ENCODE measurements at regions not wholly inside any gene's neighbourhood (a gene's known extent, or its start where the extent isn't known, plus 50 kb on each side); places are given as distances from the start of the nearest gene placed in this dataset.
"Not testable (repeated sequence)": the region's sequence is repeated elsewhere in the genome, so short reads cannot be mapped to it uniquely, and the experiment has no call there.

DNA sequence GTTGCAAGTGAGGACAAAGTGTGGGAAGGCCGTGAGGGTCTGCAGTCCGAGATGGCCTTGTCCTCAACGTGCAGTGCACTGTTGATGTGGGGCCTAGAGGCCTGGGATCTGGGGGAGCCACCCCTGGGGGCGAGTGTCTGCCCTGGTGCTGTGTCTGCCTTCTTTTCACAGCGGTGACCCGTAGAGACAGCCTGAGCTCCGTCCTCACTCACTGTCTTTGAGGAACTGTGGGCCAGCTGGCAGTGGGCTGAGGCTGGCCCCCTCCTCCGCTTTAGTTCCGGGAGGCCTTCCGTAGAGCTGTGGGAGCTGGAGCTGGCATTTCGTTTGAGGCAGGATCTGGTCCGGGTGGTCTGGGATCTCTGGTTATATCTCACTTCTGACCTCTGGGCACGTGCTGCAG lies 1370.6 kb downstream of the CDH12 start:
- not testable (repeated sequence) for DNase-seq

DNA sequence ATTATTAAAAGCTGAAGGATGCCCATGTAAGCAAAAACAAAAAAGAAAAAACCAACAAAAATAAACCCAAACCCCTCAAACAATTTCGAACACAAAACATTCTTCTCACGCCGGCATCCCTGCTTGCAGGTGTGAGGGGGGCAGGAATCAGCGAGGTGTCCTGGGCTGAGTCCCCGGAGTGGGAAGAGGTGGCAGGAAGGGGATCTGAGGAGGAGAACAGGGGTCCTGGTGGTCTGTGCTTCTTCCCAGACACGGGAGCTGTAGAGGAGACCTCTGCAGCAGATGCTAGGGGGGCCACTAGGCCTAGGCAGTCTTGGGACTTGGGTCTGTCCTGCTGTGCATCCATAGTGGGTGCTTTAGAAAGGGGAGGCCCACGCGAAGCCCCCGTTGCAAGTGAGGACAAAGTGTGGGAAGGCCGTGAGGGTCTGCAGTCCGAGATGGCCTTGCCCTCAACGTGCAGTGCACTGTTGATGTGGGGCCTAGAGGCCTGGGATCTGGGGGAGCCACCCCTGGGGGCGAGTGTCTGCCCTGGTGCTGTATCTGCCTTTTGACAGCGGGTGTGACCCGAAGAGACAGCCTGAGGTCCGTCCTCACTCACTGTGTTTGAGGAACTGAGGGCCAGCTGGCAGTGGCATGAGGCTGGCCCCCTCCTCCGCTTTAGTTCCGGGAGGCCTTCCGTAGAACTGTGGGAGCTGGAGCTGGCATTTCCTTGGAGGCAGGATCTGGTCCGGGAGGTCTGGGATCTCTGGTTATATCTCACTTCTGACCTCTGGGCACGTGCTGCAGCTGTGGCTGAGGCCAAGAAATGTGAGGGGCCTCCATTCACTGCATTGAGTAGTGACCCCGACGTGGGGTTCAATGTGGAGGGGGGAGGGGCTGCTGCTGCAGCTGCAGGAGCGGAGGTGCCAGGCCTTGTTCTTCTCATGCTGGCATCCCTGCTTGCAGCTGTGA lies 1371.5 kb downstream of the CDH12 start:
- not testable (repeated sequence) for DNase-seq

DNA sequence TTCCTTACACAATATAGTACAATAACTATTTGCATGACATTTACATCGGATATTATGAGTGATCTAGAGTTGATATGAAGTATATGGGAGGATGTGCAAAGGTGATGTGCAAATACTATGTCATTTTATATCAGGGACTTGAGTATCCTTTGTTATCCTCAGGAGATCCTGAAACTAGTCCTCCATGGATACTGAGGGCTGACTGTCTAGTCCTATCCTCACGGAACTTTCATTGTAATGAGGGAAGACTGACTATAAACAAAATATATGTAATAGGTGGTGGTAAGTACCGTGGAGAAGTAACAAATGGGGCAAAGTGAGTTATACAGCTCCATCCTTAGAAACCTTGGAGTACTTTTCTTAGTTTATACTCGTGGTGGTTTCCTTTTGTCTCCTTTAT lies 1373.1 kb downstream of the CDH12 start:
- not testable (repeated sequence) for DNase-seq

DNA sequence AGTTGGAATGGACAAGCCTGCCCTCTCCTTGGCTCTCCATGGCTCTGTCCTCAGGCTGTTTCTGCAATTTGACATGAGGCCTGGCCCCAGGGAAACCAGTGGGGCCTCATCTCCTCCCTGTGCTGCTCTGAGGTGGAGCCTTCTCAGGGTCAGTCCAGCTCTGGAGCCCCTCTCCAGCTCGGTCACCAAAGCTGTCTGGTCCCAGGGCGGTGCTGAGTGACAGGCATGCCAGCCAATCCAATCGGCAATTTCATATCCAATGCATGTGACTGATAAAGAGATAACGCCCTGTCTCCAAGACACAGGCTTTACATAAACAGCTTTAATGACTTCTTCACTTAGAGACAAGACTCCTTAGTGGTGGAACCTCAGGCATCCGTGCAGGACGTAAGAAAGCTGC lies 1379.2 kb downstream of the CDH12 start:
- not testable (repeated sequence) for DNase-seq

DNA sequence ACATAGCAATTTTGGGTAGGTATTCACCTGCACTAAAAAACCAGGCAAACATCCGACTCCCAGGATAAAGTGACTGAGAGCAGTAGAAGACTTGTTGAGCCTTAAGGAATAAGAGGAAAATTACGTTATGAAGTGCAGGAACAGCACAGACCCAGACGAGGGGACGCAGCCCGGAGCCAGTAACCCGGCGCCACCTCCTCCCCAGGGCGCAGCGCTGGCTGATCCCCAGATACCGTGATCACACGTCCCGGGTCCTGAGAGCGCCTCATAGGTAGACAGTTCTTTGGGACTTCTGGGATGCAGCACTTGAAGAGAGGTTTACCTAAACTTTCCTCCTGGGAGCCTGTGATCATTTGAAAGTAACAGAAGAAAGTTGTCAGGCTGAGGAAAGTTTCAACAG lies 1379.7 kb downstream of the CDH12 start:
- DNase-seq = not testable (repeated sequence)

DNA sequence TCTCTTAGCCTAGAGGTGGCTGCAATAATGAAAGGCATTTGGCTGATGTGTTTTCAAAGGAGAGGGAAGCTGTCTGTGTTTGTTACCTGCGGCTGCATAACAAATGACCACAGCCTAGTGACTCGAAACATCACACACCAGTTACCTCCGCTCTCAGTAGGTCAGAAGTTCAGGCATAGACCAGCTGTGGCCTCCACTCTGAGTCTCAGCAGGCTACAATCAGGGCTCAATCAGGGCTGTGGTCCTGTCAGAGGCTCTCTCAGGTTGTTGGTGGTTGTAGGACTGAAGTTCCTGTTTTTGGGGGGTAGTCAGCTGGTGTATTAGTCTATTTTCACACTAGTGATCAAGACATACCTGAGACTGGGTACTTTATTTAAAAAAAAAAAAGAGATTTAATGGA lies 1381.5 kb downstream of the CDH12 start:
- DNase-seq = not testable (repeated sequence)

DNA sequence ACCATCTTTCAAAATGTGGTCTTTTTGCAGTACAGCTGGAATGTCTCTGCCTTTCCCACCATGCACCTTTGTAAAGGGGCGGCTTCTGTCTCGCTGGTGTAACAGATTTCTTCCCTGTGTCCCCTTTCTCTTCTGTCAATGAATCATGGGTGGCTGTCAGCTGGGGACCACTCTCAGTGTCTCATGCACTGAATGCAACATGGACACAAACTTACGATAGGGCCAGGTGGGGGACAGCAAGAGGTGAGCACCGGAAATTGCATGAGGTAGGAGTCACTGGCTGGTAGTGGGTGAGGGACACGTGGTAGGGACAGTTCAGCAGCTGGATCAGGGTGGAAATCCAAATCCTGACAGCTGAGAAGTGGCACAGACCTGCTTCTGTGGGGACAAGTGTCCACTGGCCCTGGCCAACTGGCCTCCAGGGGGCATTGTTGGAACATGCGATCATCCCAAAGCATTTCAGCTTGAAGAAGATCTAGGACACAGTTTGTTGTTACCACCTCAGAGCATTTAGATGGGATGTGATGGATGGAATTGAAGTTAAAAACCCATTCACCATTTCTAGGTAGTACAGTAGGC lies 1383.5 kb downstream of the CDH12 start:
- DNase-seq = not testable (repeated sequence)

DNA sequence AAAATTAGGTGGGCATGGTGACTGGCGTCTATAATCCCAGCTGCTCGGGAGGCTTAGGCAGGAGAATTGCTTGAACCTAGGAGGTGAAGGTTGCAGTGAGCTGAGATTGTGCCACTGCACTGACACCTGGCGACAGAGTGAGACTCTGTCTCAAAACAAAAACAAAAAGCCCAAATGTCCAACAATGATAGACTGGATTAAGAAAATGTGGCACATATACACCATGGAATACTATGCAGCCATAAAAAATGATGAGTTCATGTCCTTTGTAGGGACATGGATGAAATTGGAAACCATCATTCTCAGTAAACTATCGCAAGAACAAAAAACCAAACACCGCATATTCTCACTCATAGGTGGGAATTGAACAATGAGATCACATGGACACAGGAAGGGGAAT lies 1385.6 kb downstream of the CDH12 start:
- DNase-seq = not testable (repeated sequence)

DNA sequence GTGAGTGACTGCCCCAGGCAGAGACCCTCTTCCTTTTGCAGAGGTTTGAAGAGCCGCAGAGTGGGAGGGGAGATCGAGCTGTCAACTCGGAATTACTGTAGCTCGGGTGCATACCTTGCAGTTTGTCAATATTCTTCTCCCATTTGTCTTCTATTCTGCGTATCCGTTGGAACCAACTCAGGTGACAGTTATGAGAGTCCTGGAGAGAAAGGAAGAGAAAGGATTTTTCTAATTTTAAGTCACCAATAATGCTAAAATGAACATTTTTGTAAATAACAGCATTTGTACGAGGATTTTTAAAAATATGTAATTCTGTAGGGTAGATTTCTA lies 1393.4 kb downstream of the CDH12 start:
- DNase-seq = not testable (repeated sequence)

DNA sequence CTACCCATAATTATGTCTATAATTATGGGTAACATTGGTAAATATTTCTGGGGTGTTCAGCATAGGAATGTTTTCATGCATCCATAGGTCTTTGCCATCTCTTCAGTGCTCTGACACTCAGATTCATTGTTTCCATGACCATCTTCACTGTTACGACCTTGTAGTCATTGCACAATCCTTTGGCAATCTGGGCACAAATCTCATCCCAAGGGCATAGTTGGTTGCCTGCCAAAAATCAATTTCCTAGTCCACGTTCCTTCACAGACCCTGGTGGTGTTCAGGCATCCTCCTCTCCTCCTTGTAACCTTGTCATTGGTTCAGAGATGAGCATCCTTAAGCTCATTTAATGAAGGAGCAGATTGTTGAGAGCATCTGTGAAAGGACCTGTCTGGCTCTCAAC lies 1400.7 kb downstream of the CDH12 start:
- DNase-seq = no peak

DNA sequence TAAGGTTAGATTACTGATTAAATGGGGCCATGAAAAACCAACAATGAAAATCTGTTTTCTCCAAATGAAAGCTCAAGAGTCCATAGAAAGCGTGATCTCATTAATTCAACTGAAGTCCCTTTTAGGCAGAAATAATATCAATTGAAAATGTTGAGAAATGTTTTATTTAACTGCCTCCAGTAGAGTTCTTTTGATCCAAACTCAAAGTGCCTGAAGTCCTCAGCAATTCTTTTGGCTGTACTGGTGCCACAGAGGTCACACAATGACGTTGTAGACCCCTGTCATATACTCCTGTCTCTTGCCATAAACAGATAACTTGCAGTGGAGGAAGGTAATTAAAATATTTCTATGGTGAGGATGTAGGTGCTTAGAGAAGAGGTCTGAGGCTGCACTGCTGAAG lies 1420.5 kb downstream of the CDH12 start:
- no peak for DNase-seq

DNA sequence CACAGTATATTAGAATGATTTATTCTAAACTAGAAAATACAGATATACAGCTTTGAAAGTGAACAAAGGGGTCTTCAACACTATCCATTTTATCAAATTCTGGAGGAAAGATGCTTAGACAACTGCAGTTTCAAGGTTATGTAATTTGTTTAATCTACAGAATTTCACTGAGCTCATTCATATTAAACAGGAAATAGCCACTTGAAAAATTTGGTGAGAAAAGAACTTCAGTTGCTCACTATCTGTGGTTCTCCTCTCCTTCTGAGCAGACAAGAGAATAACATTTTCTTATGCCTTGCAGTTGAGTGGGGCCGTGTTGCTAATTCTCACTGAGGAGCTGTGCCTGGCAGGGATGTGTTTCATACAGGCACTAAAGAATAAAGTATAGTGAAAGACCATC lies 1428.2 kb downstream of the CDH12 start:
- DNase-seq = no peak

DNA sequence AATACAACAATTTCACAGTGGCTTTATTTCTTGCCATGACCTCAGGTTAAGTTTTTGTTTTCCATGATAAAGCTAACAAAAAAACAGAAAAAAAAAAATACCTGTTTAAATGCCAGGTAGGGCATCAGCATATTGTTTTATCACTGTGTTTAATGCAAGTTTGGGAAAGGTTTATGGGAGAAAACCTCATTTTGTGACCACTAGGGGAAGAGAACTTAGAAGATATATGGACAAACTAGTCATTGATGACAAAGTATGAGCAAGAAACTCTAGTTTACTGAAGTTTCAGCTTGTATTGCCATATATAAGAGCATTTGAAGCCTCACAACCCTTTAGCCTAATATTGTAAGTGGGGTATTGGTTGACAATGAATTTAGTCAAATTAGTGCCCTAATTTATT lies 1431.4 kb upstream of the CDH18 start:
- DNase-seq = no peak

DNA sequence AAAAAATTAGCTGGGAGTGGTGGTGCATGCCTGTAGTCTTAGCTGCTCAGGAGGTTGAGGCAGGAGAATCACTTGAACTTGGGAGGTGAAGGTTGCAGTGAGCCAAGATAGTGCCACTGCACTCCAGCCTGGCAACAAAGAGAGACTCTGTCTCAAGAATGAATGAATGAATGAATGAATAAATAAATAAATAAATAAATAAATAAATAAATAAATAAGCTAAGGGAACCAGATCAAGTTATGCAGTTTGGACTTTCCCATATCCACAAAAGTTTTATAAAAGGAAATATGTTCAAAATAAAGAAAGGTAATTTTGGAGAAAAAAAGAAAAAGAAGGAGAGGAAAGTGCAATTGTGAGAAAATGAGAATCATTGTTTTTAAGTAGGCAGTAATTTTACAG lies 1414.1 kb upstream of the CDH18 start:
- not testable (repeated sequence) for DNase-seq

DNA sequence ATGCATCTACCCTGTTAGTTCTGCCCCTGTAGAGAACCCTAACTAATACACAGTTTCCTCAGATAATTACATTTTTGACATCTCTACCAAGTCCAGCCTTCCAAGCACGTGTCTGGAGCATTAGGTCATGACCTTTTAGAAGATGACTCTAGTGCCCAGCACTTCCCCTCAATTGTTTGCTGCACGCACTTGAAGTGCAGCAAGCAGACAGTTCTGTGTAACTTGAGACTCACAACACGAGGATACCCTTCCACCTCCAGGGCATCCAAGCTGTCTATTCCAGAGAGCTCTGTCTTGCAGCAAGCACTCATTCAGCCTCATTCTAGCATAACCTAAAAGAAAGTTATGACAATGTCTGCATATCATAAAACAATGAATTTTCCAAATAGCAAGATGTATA lies 1410.5 kb upstream of the CDH18 start:
- no peak for DNase-seq

DNA sequence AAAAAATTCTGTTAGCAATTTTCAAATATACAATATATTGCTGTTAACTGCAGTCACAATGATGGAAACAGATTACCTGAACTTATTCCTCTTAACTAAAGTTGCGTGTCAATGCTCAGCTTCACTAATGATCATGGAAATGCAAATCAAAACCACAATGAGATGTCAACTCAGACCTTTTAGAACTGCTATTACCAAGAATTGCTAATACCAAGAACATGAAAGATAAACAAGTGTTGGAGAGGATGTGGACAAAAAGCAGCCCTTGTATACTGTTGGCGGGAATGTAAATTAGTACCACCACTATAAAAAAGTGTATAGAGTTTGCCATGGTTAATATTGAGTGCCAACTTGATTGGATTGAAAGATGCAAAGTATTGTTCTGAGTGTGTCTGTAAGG lies 1409.7 kb upstream of the CDH18 start:
- no peak for DNase-seq

DNA sequence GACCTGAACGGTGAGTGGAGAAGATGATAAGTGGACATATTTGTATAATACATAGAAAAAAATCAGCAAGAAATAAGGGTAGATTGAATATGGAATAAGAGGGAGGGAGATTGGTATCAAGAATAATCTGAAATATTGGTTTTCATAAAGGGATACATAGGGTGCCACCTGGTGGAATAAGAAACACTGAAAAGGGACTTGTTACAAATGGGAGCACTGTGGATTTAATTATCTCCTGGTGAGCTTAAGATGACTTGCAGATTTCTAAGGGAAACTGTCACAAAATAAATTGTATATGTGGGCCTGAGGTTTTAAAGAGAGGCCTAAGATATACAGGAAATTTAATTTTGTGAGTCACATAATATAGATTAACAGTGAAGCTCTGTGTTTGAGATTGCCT lies 1403.5 kb upstream of the CDH18 start:
- DNase-seq = no peak

DNA sequence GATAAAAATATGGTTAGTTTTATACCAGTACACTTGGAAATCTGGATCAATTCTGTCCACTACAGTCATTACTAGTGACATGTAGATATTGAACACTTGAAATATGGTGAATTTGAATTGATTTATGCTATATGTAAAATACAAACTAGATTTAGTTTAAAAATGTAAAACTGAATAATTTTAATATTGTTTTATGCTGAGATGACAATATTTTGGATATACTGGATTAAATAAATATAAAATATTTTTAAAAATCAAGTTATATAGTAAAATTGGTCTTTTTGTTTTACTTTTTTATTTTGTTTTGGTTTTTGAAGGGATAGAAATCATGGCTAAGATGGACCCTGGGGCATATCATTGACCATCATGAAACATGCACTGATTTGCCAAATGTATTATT lies 1372.8 kb upstream of the CDH18 start:
- DNase-seq = not testable (repeated sequence)

DNA sequence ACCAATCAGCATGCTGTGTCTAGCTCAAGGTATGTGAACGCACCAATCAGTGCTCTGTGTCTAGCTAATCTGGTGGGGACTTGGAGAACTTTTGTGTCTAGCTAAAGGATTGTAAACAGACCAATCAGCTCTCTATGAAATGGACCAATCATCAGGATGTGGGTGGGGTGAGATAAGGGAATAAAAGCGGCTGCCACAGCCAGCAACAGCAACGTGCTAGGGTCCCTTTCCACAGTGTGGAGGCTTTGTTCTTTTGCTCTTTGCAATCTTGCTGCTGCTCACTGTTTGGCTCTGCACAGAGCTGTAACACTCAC lies 1353.9 kb upstream of the CDH18 start:
- DNase-seq = peak; percentile 7

DNA sequence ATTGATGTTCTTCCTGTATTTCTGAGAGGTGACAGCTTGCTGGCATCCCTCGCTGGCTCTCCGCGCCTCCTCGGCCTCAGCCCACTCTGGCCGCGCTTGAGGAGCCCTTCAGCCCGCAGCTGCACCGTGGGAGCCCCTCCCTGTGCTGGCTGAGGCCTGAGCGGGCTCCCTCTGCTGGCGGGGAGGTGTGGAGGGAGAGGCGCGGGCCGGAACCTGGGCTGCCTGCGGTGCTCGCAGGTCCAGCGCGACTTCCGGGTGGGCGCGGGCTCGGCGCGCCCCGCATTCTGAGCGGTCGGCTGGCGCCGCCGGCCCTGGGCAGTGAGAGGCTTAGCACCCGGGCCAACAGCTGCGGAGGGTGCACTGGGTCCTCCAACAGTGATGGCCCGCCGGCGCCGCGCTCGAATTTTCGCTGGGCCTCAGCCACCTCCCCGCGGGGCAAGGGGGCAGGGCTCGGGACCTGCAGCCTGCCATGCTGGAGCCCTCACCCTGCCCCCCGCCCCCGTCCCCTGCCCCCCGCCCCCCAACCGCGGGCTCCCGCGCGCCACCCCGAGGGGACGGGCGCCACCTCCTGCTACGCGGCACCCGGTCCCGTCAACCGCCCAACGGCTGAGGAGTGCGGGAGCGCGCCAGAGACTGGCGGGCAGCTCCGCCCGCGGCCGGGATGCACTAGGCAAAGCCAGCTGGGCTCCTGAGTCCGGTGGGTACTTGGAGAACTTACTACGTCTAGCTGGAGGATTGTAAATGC lies 1353.4 kb upstream of the CDH18 start:
- DNase-seq = not testable (repeated sequence)

DNA sequence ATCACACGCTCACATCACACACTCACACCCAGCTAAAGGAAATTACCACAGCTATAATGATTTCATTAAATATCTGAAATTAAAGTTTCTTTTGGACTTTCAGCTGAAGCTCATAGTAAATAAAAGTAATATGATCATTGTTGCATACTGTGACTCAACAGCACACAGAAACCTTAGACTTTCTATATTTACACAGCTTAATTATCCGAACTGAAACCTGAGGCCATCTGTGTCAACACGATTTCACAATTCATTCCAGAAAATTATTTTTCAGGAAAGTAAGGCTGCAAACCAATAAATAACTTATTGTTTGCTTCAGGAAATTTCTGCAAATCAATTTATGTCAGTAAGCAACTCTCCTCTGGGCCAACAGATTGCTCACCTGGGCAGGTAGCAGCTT lies 1352.2 kb upstream of the CDH18 start:
- not testable (repeated sequence) for DNase-seq

DNA sequence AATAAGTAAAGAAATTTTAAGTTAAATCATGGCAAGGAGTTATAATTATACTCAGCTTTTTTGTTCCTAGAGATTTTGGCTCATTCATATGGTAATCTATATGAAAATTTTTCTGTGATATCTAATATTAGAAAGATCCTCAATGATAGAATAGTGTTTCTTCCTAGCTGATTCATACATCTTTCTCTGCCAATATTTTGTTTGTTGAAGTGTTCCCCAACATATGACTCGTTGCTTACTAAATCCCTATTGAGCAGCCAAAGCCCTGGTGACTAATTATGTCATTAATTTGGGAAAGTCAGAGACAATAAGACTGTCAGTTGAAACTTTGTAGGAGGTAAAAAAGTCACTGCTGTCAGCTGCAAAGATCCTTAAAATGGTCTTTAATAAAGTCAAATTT lies 1348.5 kb upstream of the CDH18 start:
- DNase-seq = not testable (repeated sequence)

DNA sequence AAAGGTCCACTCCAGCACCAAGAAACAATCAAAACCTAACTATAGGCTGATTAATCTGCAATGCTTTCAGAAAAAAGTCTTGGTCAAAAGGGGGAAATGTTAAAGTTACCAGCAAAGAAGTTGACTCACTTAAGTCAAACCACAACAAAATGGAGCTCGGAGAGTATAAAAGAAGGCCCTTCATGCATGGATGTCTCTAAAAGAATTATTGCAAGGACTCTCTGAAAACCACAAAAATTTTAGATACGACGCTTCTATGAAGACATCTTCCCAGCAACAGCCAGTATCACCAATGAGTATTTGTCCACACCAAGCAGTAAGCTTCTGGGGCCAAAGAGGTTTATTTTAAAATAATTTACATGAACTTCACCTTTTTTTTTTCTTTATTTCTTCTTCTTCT lies 1327.4 kb upstream of the CDH18 start:
- not testable (repeated sequence) for DNase-seq

DNA sequence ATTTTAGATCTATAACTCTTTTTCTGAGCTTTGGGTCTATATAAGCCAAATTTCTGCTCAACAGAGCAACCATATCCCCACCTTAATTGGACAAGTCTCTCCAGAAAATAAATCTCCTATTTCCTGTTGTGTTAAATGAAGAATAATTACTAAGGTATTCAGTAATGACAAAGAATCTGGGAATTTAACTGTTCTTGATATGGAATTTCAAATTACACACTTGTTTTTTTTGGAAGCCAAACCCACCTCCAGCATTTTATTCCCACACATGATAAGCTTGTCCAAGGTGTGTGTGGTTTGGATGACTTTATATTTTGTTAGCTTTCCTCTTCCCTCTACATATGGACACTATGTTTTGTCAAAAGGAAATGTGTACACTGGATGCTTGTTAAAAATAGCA lies 1313.2 kb upstream of the CDH18 start:
- DNase-seq = not testable (repeated sequence)
